DOHH2 (cell line): ENCODE measurements at regions not wholly inside any gene's neighbourhood (a gene's known extent, or its start where the extent isn't known, plus 50 kb on each side); places are given as distances from the start of the nearest gene placed in this dataset.

Experiments used
- H3F3A ChIP-seq: fragments of 200-600 bp; sonication (generic), shearing (Covaris generic); 2 replicates; pipeline ENCODE4 v1.6.0; 2016; ENCODE audit warnings: antibody characterized with exemption, mild to moderate bottlenecking; ENCODE audit not compliant: control insufficient read depth, insufficient read depth
- H3K27ac ChIP-seq: fragments of 200-600 bp; sonication (generic); 2 replicates; pipeline ENCODE4 v1.5.1; 2014; ENCODE audit warnings: low read depth, mild to moderate bottlenecking, low read length, moderate library complexity
- H3K27me3 ChIP-seq: fragments of 200-600 bp; sonication (generic); 2 replicates; pipeline ENCODE4 v1.6.1; 2014; ENCODE audit warnings: mild to moderate bottlenecking, low read length, mixed read lengths; ENCODE audit not compliant: control insufficient read depth
- H3K36me3 ChIP-seq: fragments of 200-600 bp; sonication (generic); 2 replicates; pipeline ENCODE4 v1.6.1; 2014; ENCODE audit warnings: mild to moderate bottlenecking, low read length, moderate library complexity, mixed read lengths; ENCODE audit not compliant: control insufficient read depth
- H3K4me1 ChIP-seq: fragments of 200-600 bp; sonication (generic); 2 replicates; pipeline ENCODE4 v1.6.1; 2014; ENCODE audit warnings: mild to moderate bottlenecking, low read length, mixed read lengths; ENCODE audit not compliant: control insufficient read depth
- H3K4me2 ChIP-seq: fragments of 200-600 bp; sonication (generic); 2 replicates; pipeline ENCODE4 v1.6.0; 2014; ENCODE audit warnings: mild to moderate bottlenecking, low read length, moderate library complexity
- H3K4me3 ChIP-seq: fragments of 200-600 bp; sonication (generic); 2 replicates; pipeline ENCODE4 v1.5.1; 2014; ENCODE audit warnings: mild to moderate bottlenecking, low read length, mixed read lengths
- H3K79me2 ChIP-seq: fragments of 200-600 bp; sonication (generic); 2 replicates; pipeline ENCODE4 v1.6.1; 2014; ENCODE audit warnings: mild to moderate bottlenecking, low read length, mixed read lengths; ENCODE audit not compliant: control insufficient read depth
- H3K9me2 ChIP-seq: fragments of 200-600 bp; sonication (generic); replicated peaks from 2 replicates; pipeline ENCODE4 v1.6.1; 2014; ENCODE audit warnings: mild to moderate bottlenecking, low read length, mixed read lengths; ENCODE audit not compliant: control insufficient read depth
- H3K9me3 ChIP-seq: fragments of 200-600 bp; sonication (generic); 2 replicates; pipeline ENCODE4 v1.6.1; 2014; ENCODE audit warnings: antibody characterized with exemption, low read length, mixed read lengths; ENCODE audit not compliant: control insufficient read depth, insufficient read depth
- H4K20me1 ChIP-seq: fragments of 200-600 bp; sonication (generic); 2 replicates; pipeline ENCODE4 v1.6.0; 2014; ENCODE audit warnings: low read depth, mild to moderate bottlenecking, antibody characterized with exemption, low read length, moderate library complexity; ENCODE audit not compliant: control insufficient read depth, insufficient read depth
- CTCF ChIP-seq: fragments of 200-600 bp; sonication (generic); IDR thresholded peaks from one replicate; pipeline ENCODE4 v1.5.1; 2014; ENCODE audit warnings: antibody characterized with exemption, mild to moderate bottlenecking, low read depth, low read length; ENCODE audit not compliant: poor library complexity, severe bottlenecking
- EZH2phosphoT487 ChIP-seq: fragments of 200-600 bp; sonication (generic); IDR thresholded peaks from 2 replicates; pipeline ENCODE4 v1.6.1; 2017; ENCODE audit warnings: borderline replicate concordance, mild to moderate bottlenecking, antibody characterized with exemption, low read length, moderate library complexity, mixed read lengths

- no peaks in the 10 kb centered on the region for H4K20me1 ChIP-seq
- H3K36me3 ChIP-seq, result no peaks in the 10 kb centered on the region
- H3K79me2 ChIP-seq, result no peaks in the 10 kb centered on the region
- no peak for TF ChIP-seq CTCF
- TF ChIP-seq EZH2phosphoT487, result no peak
- H3K9me2 ChIP-seq, result no peaks in the 10 kb centered on the region
- H3K27me3 ChIP-seq, result no peaks in the 10 kb centered on the region
- no peaks in the 10 kb centered on the region for H3K4me1 ChIP-seq
- H3K4me2 ChIP-seq, result no peak overlapping the region
- peaks cover 26% of the 10 kb centered on the region for H3K9me3 ChIP-seq
- no peak overlapping the region for H3K27ac ChIP-seq
- no peak overlapping the region for H3K4me3 ChIP-seq
- H3F3A ChIP-seq, result no peaks in the 10 kb centered on the region
Observed at GRCh38 chr4:1510931-1511330, 104.7 kb upstream of the NKX1-1 start.

- H3K79me2 ChIP-seq, result no peaks in the 10 kb centered on the region
- no peak overlapping the region for H3K27ac ChIP-seq
- peaks cover 18% of the 10 kb centered on the region for H3K9me3 ChIP-seq
Observed at GRCh38 chr4:1509366-1509765, 103.1 kb upstream of the NKX1-1 start.

GRCh38 chr4:1508161-1509160, 102.2 kb upstream of the NKX1-1 start:
- Histone ChIP-seq H3K4me3 (no peak overlapping the region), H3K4me1 (no peaks in the 10 kb centered on the region), H4K20me1 (no peaks in the 10 kb centered on the region), H3K9me3 (peaks cover 14% of the 10 kb centered on the region), H3K9me2 (no peaks in the 10 kb centered on the region), H3K4me2 (no peak overlapping the region), H3F3A (no peaks in the 10 kb centered on the region), H3K27me3 (no peaks in the 10 kb centered on the region), H3K79me2 (no peaks in the 10 kb centered on the region), H3K27ac (no peak overlapping the region), H3K36me3 (no peaks in the 10 kb centered on the region)
- no peak for TF ChIP-seq CTCF
- no peak for TF ChIP-seq EZH2phosphoT487

More at GRCh38 chr4:1509366-1509765, 103.1 kb upstream of the NKX1-1 start:
- H3F3A ChIP-seq, result no peaks in the 10 kb centered on the region
- H3K36me3 ChIP-seq, result no peaks in the 10 kb centered on the region
- H4K20me1 ChIP-seq, result no peaks in the 10 kb centered on the region
- no peaks in the 10 kb centered on the region for H3K27me3 ChIP-seq
- no peak overlapping the region for H3K4me2 ChIP-seq
- H3K4me3 ChIP-seq, result no peak overlapping the region
- TF ChIP-seq EZH2phosphoT487, result no peak
- TF ChIP-seq CTCF, result no peak
- no peaks in the 10 kb centered on the region for H3K9me2 ChIP-seq
- H3K4me1 ChIP-seq, result no peaks in the 10 kb centered on the region
